ENCODE measurements at regions not wholly inside any gene's neighbourhood (a gene's known extent, or its start where the extent isn't known, plus 50 kb on each side); places are given as distances from the start of the nearest gene placed in this dataset.

GRCh38 chr6:134468633-134469032, 150.7 kb upstream of the SGK1 start:
- Histone ChIP-seq H3K36me3 (ENCODE audit: insufficient read depth, low read length) (no peaks in the 10 kb centered on the region), H3K9ac (ENCODE audit: low read depth, low read length, poor library complexity, severe bottlenecking) (no peak overlapping the region), H3K4me3 (ENCODE audit: low read length, poor library complexity, severe bottlenecking) (no peak overlapping the region), H4K20me1 (ENCODE audit: insufficient read depth, low read length, poor library complexity, severe bottlenecking) (no peaks in the 10 kb centered on the region), H3K4me2 (ENCODE audit: low read depth, low read length, poor library complexity, severe bottlenecking) (no peak overlapping the region), H3K9me2 (replicated peaks; ENCODE audit: low read depth, low read length) (no peaks in the 10 kb centered on the region), H3K4me1 (ENCODE audit: insufficient read depth, low read length, poor library complexity, severe bottlenecking) (no peaks in the 10 kb centered on the region), H3K27me3 (ENCODE audit: insufficient read depth, low read length, poor library complexity, severe bottlenecking) (no peaks in the 10 kb centered on the region), H3F3A (ENCODE audit: low read depth) (no peaks in the 10 kb centered on the region), H3K9me3 (ENCODE audit: insufficient read depth, low read depth, low read length) (no peaks in the 10 kb centered on the region), H2AFZ (ENCODE audit: low read length) (no peak overlapping the region; the same call in 1 of the 2 replicates), H3K79me2 (ENCODE audit: insufficient read depth, low read length) (no peaks in the 10 kb centered on the region)
- TF ChIP-seq CTCF (conservative IDR thresholded peaks at IDR 0.05; ENCODE audit: low read length) (no peak), EZH2phosphoT487 (IDR thresholded peaks at IDR 0.05; ENCODE audit: borderline replicate concordance) (no peak)

- no peak overlapping the region for H3K4me3 ChIP-seq (ENCODE audit: low read length, poor library complexity, severe bottlenecking)
- H3F3A ChIP-seq (ENCODE audit: low read depth), result no peaks in the 10 kb centered on the region
- H3K4me2 ChIP-seq (ENCODE audit: low read depth, low read length, poor library complexity, severe bottlenecking), result no peak overlapping the region
- H3K4me1 ChIP-seq (ENCODE audit: insufficient read depth, low read length, poor library complexity, severe bottlenecking), result no peaks in the 10 kb centered on the region
- no peak overlapping the region for H3K9ac ChIP-seq (ENCODE audit: low read depth, low read length, poor library complexity, severe bottlenecking)
- H3K9me2 ChIP-seq (replicated peaks; ENCODE audit: low read depth, low read length), result no peaks in the 10 kb centered on the region
- H4K20me1 ChIP-seq (ENCODE audit: insufficient read depth, low read length, poor library complexity, severe bottlenecking), result no peaks in the 10 kb centered on the region
- H3K79me2 ChIP-seq (ENCODE audit: insufficient read depth, low read length), result no peaks in the 10 kb centered on the region
- no peak overlapping the region for H2AFZ ChIP-seq (ENCODE audit: low read length)
- no peaks in the 10 kb centered on the region for H3K27me3 ChIP-seq (ENCODE audit: insufficient read depth, low read length, poor library complexity, severe bottlenecking)
- TF ChIP-seq CTCF (conservative IDR thresholded peaks at IDR 0.05; ENCODE audit: low read length), result no peak
- TF ChIP-seq EZH2phosphoT487 (IDR thresholded peaks at IDR 0.05; ENCODE audit: borderline replicate concordance), result no peak
- no peaks in the 10 kb centered on the region for H3K9me3 ChIP-seq (ENCODE audit: insufficient read depth, low read depth, low read length)
- H3K36me3 ChIP-seq (ENCODE audit: insufficient read depth, low read length), result no peaks in the 10 kb centered on the region
These were observed 149.7 kb upstream of the SGK1 start for GRCh38 chr6:134467620-134468019.

GRCh38 chr6:134466771-134467525, 149.0 kb upstream of the SGK1 start:
- Histone ChIP-seq H3F3A (ENCODE audit: low read depth) (no peaks in the 10 kb centered on the region), H3K4me1 (ENCODE audit: insufficient read depth, low read length, poor library complexity, severe bottlenecking) (no peaks in the 10 kb centered on the region), H4K20me1 (ENCODE audit: insufficient read depth, low read length, poor library complexity, severe bottlenecking) (no peaks in the 10 kb centered on the region), H3K4me2 (ENCODE audit: low read depth, low read length, poor library complexity, severe bottlenecking) (no peak overlapping the region), H3K79me2 (ENCODE audit: insufficient read depth, low read length) (no peaks in the 10 kb centered on the region), H3K9ac (ENCODE audit: low read depth, low read length, poor library complexity, severe bottlenecking) (no peak overlapping the region), H3K36me3 (ENCODE audit: insufficient read depth, low read length) (no peaks in the 10 kb centered on the region), H3K9me2 (replicated peaks; ENCODE audit: low read depth, low read length) (no peaks in the 10 kb centered on the region), H3K4me3 (ENCODE audit: low read length, poor library complexity, severe bottlenecking) (no peak overlapping the region), H3K9me3 (ENCODE audit: insufficient read depth, low read depth, low read length) (no peaks in the 10 kb centered on the region), H2AFZ (ENCODE audit: low read length) (no peak overlapping the region), H3K27me3 (ENCODE audit: insufficient read depth, low read length, poor library complexity, severe bottlenecking) (no peaks in the 10 kb centered on the region)
- TF ChIP-seq EZH2phosphoT487 (IDR thresholded peaks at IDR 0.05; ENCODE audit: borderline replicate concordance) (no peak), CTCF (conservative IDR thresholded peaks at IDR 0.05; ENCODE audit: low read length) (no peak)

Data from Loucy (cell line).